Activated naive CD4-positive, alpha-beta T cell treated with anti-CD3 and anti-CD28 coated beads for 36 hours (primary cell): ENCODE measurements at regions not wholly inside any gene's neighbourhood (a gene's known extent, or its start where the extent isn't known, plus 50 kb on each side); places are given as distances from the start of the nearest gene placed in this dataset.

ENCODE experiments used
- CTCF ChIA-PET: fragments of 350-600 bp; sonication (Branson Sonifier 250); formaldehyde crosslinking; loops from one replicate; lab custom pipeline; 2021; ENCODE audit warnings: antibody characterized with exemption; lab: Charles Lee
- DNase-seq: peaks from one replicate; pipeline ENCODE4 v3.0.0-alpha.2; 2020
- H3K27ac Mint-ChIP-seq: one replicate; pipeline ENCODE4 v1.8.0; 2021; ENCODE audit warnings: mild to moderate bottlenecking, mixed read lengths
- H3K27me3 Mint-ChIP-seq: one replicate; pipeline ENCODE4 v1.8.0; 2021; ENCODE audit warnings: low read depth, mixed read lengths
- H3K36me3 Mint-ChIP-seq: one replicate; pipeline ENCODE4 v1.8.0; 2021; ENCODE audit warnings: low read depth, mixed read lengths
- H3K4me1 Mint-ChIP-seq: one replicate; pipeline ENCODE4 v1.8.0; 2021; ENCODE audit warnings: low read depth, mixed read lengths
- H3K4me3 Mint-ChIP-seq: one replicate; pipeline ENCODE4 v1.8.0; 2021; ENCODE audit warnings: mild to moderate bottlenecking, moderate library complexity, mixed read lengths
- H3K9me3 Mint-ChIP-seq: one replicate; pipeline ENCODE4 v1.8.0; 2021; ENCODE audit warnings: mixed read lengths
- intact Hi-C: fragments of 100-400 bp; cut with micrococcal nuclease; formaldehyde crosslinking; loops from one replicate; pipeline ENCODE4 v1.15.1; 2023

DNA sequence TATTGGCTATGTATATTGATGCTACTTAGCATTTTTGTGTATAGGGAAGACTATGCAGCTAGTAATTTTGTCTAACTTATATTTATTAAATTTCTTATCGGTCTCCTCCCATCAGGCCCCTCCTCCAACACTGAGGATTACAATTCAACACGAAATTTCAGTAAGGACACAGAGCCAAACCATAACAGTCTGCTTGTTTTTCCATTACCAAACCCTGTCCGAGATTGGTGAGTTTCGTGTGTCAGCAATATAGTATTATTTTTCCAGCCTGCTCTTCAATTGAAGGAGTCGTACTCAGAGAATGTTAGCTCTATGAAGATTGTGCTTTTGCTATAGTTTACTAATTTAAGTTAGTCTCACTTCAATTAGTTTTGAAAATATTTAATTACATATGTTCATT lies 1495.3 kb downstream of the MRPL39 start:
- Mint-ChIP-seq H3K9me3 (no peaks in the 10 kb centered on the region), H3K4me1 (no peaks in the 10 kb centered on the region), H3K4me3 (no peak overlapping the region), H3K36me3 (no peaks in the 10 kb centered on the region), H3K27me3 (no peaks in the 10 kb centered on the region), H3K27ac (no peak overlapping the region)
- CTCF ChIA-PET: interaction anchor here (0.6 kb wide), 1 partner anchor 15 kb away, joined by 4 read pairs; no protein-coding TSS in a partner anchor
- no peak for DNase-seq
- intact Hi-C loops: loop anchor here (10.0 kb wide), 1 partner anchor 403 kb away; no protein-coding TSS in a partner anchor

- H3K36me3 Mint-ChIP-seq: no peaks in the 10 kb centered on the region
- intact Hi-C loops: loop anchor here (10.0 kb wide), 1 partner anchor 404 kb away; no protein-coding TSS in a partner anchor
- CTCF ChIA-PET: no interaction called here
- H3K27ac Mint-ChIP-seq: no peak overlapping the region
- no peak overlapping the region for H3K4me3 Mint-ChIP-seq
- H3K9me3 Mint-ChIP-seq: no peaks in the 10 kb centered on the region
- H3K27me3 Mint-ChIP-seq: no peaks in the 10 kb centered on the region
- no peak for DNase-seq
- no peaks in the 10 kb centered on the region for H3K4me1 Mint-ChIP-seq
Observed at GRCh38 chr21:24110846-24111245, 1496.4 kb downstream of the MRPL39 start.

GRCh38 chr21:24097181-24097580 lies 1510.1 kb downstream of the MRPL39 start:
- peaks cover 6% of the 10 kb centered on the region for H3K27me3 Mint-ChIP-seq
- no peak overlapping the region for H3K27ac Mint-ChIP-seq
- no peak for DNase-seq
- H3K9me3 Mint-ChIP-seq: no peaks in the 10 kb centered on the region
- intact Hi-C loops: no loop called here
- no peak overlapping the region for H3K4me3 Mint-ChIP-seq
- no peaks in the 10 kb centered on the region for H3K36me3 Mint-ChIP-seq
- H3K4me1 Mint-ChIP-seq: no peaks in the 10 kb centered on the region
- CTCF ChIA-PET: interaction anchor here (0.6 to 0.8 kb wide), 2 partner anchors 15 to 241 kb away, joined by 3 to 4 read pairs; no protein-coding TSS in a partner anchor

- CTCF ChIA-PET: interaction anchor here (0.6 to 0.8 kb wide), 2 partner anchors 16 to 241 kb away, joined by 3 to 4 read pairs; no protein-coding TSS in a partner anchor
- intact Hi-C loops: no loop called here
Observed at GRCh38 chr21:24096651-24097050, 1510.6 kb downstream of the MRPL39 start.

GRCh38 chr21:24093032-24093431 lies 1514.2 kb downstream of the MRPL39 start:
- H3K27ac Mint-ChIP-seq: no peak overlapping the region
- H3K9me3 Mint-ChIP-seq: no peaks in the 10 kb centered on the region
- no peak for DNase-seq
- H3K4me1 Mint-ChIP-seq: no peaks in the 10 kb centered on the region
- intact Hi-C loops: no loop called here
- CTCF ChIA-PET: interaction anchor here (0.7 kb wide), 1 partner anchor 386 kb away, joined by 3 read pairs; no protein-coding TSS in a partner anchor
- H3K4me3 Mint-ChIP-seq: no peak overlapping the region
- peaks cover 7% of the 10 kb centered on the region for H3K27me3 Mint-ChIP-seq
- H3K36me3 Mint-ChIP-seq: no peaks in the 10 kb centered on the region

More at GRCh38 chr21:24096651-24097050, 1510.6 kb downstream of the MRPL39 start:
- Mint-ChIP-seq H3K9me3 (no peaks in the 10 kb centered on the region), H3K4me1 (no peaks in the 10 kb centered on the region), H3K27me3 (peaks cover 6% of the 10 kb centered on the region), H3K4me3 (no peak overlapping the region), H3K27ac (no peak overlapping the region), H3K36me3 (no peaks in the 10 kb centered on the region)
- no peak for DNase-seq

DNA sequence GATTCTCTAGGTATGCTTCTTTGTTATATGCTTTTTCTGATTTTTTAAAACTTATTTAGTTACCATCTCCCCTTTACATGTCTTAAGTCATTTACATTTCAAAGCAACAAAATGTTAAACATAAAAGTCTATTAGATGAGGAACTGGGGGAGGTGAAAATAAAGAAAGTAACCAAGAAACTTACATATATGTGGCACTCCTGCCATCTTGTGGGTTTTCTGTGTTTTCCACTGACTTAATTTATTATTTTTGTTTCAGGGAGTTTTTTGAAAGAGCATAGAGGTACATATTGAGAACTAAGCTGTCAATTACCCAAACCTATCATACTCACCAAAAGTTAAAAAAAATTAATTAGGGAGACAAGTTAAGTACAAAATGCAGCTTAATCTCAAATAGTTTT lies 1531.1 kb downstream of the MRPL39 start:
- H3K27ac Mint-ChIP-seq: no peak overlapping the region
- CTCF ChIA-PET: interaction anchor here (0.6 to 0.8 kb wide), 3 partner anchors 28 to 203 kb away, joined by 3 read pairs; no protein-coding TSS in a partner anchor
- no peaks in the 10 kb centered on the region for H3K27me3 Mint-ChIP-seq
- no peak for DNase-seq
- H3K4me3 Mint-ChIP-seq: no peak overlapping the region
- intact Hi-C loops: loop anchor here (2.0 kb wide), 1 partner anchor 221 kb away; no protein-coding TSS in a partner anchor
- H3K4me1 Mint-ChIP-seq: no peaks in the 10 kb centered on the region
- no peaks in the 10 kb centered on the region for H3K36me3 Mint-ChIP-seq
- H3K9me3 Mint-ChIP-seq: peaks cover 4% of the 10 kb centered on the region

GRCh38 chr21:24055696-24056095 lies 1551.6 kb downstream of the MRPL39 start:
- no peak overlapping the region for H3K27ac Mint-ChIP-seq

DNA sequence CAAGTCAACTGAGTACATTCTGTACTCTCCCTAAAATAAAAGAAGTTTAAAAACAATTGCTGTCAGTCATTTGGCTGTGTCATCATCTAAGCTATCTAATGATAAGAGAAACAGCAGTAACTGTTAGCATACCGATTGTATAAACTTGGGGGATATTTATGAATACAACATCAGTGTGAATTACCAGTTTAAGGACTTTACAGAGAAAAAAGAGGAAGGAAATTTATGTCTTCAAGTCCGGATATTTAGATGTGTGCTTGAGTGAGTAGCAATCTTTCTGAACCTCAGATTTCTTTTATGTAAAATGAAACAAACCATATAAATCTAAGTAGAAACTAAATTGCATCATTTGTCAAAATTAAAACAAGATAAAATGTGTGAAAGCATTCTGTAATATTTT lies 1557.0 kb downstream of the MRPL39 start:
- no peak overlapping the region for H3K4me3 Mint-ChIP-seq
- no peak overlapping the region for H3K27ac Mint-ChIP-seq
- CTCF ChIA-PET: no interaction called here
- peaks cover 20% of the 10 kb centered on the region for H3K4me1 Mint-ChIP-seq
- intact Hi-C loops: no loop called here
- H3K27me3 Mint-ChIP-seq: no peaks in the 10 kb centered on the region
- no peak for DNase-seq
- H3K9me3 Mint-ChIP-seq: no peaks in the 10 kb centered on the region
- no peaks in the 10 kb centered on the region for H3K36me3 Mint-ChIP-seq

More at GRCh38 chr21:24055696-24056095, 1551.6 kb downstream of the MRPL39 start:
- no peak for DNase-seq
- no peaks in the 10 kb centered on the region for H3K36me3 Mint-ChIP-seq
- intact Hi-C loops: no loop called here
- H3K27me3 Mint-ChIP-seq: no peaks in the 10 kb centered on the region
- peaks cover 4% of the 10 kb centered on the region for H3K4me1 Mint-ChIP-seq
- H3K4me3 Mint-ChIP-seq: no peak overlapping the region
- H3K9me3 Mint-ChIP-seq: no peaks in the 10 kb centered on the region
- CTCF ChIA-PET: no interaction called here

DNA sequence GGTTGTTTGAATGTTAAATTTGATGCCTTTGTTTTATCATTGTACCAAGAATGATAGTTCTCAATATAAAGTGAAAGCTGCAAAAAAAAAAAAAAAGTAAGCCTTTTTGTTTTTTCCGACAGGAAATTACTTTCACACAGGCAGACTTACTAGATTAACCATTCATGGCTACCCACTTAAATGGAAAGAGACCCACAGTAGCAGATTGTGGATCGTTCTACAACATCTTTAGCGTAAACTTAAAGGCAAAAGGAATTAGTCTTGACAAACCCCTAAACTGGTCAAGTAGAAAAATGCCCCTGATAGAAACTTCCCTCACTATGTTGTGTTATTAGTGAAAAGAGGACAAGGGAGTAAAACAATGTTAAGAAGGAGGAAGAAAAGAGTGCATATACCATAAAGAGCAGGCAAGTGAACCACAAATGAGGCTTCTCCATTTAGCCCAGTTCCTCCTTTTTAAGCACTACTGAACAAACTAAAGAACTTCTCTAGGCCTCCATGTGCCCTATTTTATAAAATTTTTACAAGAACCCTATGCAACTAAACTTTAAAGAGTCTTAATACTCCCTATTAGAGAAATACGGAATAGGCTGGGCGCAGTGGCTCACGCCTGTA lies 1560.3 kb downstream of the MRPL39 start:
- intact Hi-C loops: no loop called here
- Mint-ChIP-seq H3K36me3 (no peaks in the 10 kb centered on the region), H3K27me3 (no peaks in the 10 kb centered on the region), H3K4me3 (peak overlapping the region; percentile 15), H3K27ac (peak overlapping the region; percentile 50), H3K9me3 (no peaks in the 10 kb centered on the region), H3K4me1 (peaks cover 24% of the 10 kb centered on the region)
- CTCF ChIA-PET: no interaction called here
- DNase-seq: no peak

DNA sequence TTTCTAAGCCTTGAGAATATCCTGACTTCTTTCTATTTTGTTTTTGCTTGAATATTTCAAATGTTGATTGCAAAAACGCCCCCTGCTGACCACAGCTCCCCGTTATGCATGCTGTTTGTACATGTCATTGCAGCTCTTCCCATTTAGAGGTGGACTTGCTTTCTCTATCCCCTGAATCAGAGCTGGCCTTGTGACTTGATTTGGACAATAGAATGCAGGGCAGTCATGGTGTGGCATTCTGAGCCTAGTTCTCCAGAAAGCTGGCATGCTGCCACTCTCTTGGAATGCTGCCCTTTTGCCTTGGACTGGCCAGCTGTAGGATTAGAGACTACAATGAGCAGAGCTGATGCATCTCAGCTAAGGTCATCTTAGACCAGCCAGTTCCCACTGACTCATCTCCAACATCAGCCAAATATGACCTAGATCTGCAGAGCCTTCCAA lies 1561.5 kb downstream of the MRPL39 start:
- CTCF ChIA-PET: interaction anchor here (0.6 to 1.6 kb wide), 5 partner anchors 25 to 765 kb away, joined by 3 to 4 read pairs (median 3); no protein-coding TSS in a partner anchor
- intact Hi-C loops: loop anchor here (1.0 kb wide), 1 partner anchor 192 kb away; no protein-coding TSS in a partner anchor
- no peaks in the 10 kb centered on the region for H3K9me3 Mint-ChIP-seq
- H3K4me3 Mint-ChIP-seq: no peak overlapping the region
- H3K36me3 Mint-ChIP-seq: no peaks in the 10 kb centered on the region
- H3K27ac Mint-ChIP-seq: no peak overlapping the region
- peak; percentile 43 for DNase-seq
- H3K4me1 Mint-ChIP-seq: peaks cover 21% of the 10 kb centered on the region
- H3K27me3 Mint-ChIP-seq: no peaks in the 10 kb centered on the region

GRCh38 chr21:24045373-24045772 lies 1561.9 kb downstream of the MRPL39 start:
- Mint-ChIP-seq H3K36me3 (no peaks in the 10 kb centered on the region), H3K9me3 (no peaks in the 10 kb centered on the region), H3K4me1 (peaks cover 20% of the 10 kb centered on the region), H3K27ac (no peak overlapping the region), H3K27me3 (no peaks in the 10 kb centered on the region), H3K4me3 (no peak overlapping the region)
- DNase-seq: no peak
- intact Hi-C loops: loop anchor here (1.0 kb wide), 1 partner anchor 192 kb away; no protein-coding TSS in a partner anchor
- CTCF ChIA-PET: interaction anchor here (0.6 to 1.6 kb wide), 6 partner anchors 25 to 765 kb away, joined by 3 to 5 read pairs (median 3); no protein-coding TSS in a partner anchor

- intact Hi-C loops: no loop called here
- no peak for DNase-seq
- Mint-ChIP-seq H3K9me3 (no peaks in the 10 kb centered on the region), H3K36me3 (no peaks in the 10 kb centered on the region), H3K4me3 (no peak overlapping the region), H3K4me1 (peaks cover 15% of the 10 kb centered on the region), H3K27me3 (no peaks in the 10 kb centered on the region), H3K27ac (no peak overlapping the region)
- CTCF ChIA-PET: no interaction called here
Observed at GRCh38 chr21:24042687-24043086, 1564.6 kb downstream of the MRPL39 start.
